Mucosa of descending colon (tissue), 3 donors: ENCODE measurements at regions not wholly inside any gene's neighbourhood (a gene's known extent, or its start where the extent isn't known, plus 50 kb on each side); places are given as distances from the start of the nearest gene placed in this dataset.

ENCODE experiments used
- ATAC-seq: fragments of 200-7000 bp; cut with Tn5 transposase; one replicate; pipeline ENCODE4 v1.9.1; 2020; ENCODE audit warnings: mild to moderate bottlenecking, moderate library complexity
- DNase-seq, 3 donors: peaks; one replicate each; pipeline ENCODE4 v3.0.0-alpha.2; 2020
- H3K36me3 ChIP-seq: fragments of 200-600 bp; one replicate; pipeline ENCODE4 v1.8.0; 2021; ENCODE audit warnings: low read depth, mild to moderate bottlenecking
- H3K4me1 ChIP-seq: fragments of 200-600 bp; one replicate; pipeline ENCODE4 v1.8.0; 2021; ENCODE audit warnings: low read depth, mild to moderate bottlenecking
- H3K4me3 ChIP-seq: fragments of 200-600 bp; one replicate; pipeline ENCODE4 v1.8.0; 2021; ENCODE audit warnings: mild to moderate bottlenecking
- H3K9me3 ChIP-seq: fragments of 200-600 bp; one replicate; pipeline ENCODE4 v1.8.0; 2021; ENCODE audit warnings: mild to moderate bottlenecking
- intact Hi-C, 2 donors: fragments of 100-400 bp; cut with DNase I in 1 of 2; cut with micrococcal nuclease in 1 of 2; formaldehyde crosslinking; loops; one replicate each; pipeline versions ENCODE4 v1.11.0 to v1.11.1; 2022; cut with DNase I, micrococcal nuclease
- TF ChIP-seq, protein P1 (sequence below): fragments of 200-600 bp; IDR thresholded peaks from one replicate; pipeline ENCODE4 v1.8.0; 2022; ENCODE audit warnings: antibody characterized with exemption, mild to moderate bottlenecking
- donor health status: DM: no; HTN: no; CAD: no; lungs with moderate emphysema.
- donor health status: DM: no; HTN: no; CAD: no.
- donor health status: DM: no; HTN: yes; CAD: no.

DNA sequence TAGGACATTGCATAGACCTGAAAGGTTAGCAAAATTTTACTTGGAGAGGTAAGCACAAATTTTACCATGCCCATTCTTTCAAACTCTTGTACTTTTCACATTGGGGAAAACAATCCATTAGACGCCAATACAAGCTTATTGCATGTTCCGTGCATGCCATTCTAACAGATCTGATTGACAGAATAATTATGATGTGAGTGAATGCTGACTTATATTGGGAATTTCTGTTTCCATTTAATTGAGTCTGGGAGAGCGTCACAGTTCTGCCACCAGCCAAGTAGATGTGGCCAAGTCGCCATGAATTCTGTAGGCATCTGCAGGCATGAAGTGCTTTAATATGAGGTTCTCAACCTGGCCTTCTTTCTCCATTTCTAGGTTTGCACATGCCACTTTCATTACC is 1097.4 kb downstream of the VRK1 start:
- H3K4me1 ChIP-seq, result no peaks in the 10 kb centered on the region
- no peak overlapping the region for H3K4me3 ChIP-seq
- H3K36me3 ChIP-seq, result no peaks in the 10 kb centered on the region
- no peak for ATAC-seq
- H3K9me3 ChIP-seq, result no peaks in the 10 kb centered on the region
- TF ChIP-seq, protein P1, sequence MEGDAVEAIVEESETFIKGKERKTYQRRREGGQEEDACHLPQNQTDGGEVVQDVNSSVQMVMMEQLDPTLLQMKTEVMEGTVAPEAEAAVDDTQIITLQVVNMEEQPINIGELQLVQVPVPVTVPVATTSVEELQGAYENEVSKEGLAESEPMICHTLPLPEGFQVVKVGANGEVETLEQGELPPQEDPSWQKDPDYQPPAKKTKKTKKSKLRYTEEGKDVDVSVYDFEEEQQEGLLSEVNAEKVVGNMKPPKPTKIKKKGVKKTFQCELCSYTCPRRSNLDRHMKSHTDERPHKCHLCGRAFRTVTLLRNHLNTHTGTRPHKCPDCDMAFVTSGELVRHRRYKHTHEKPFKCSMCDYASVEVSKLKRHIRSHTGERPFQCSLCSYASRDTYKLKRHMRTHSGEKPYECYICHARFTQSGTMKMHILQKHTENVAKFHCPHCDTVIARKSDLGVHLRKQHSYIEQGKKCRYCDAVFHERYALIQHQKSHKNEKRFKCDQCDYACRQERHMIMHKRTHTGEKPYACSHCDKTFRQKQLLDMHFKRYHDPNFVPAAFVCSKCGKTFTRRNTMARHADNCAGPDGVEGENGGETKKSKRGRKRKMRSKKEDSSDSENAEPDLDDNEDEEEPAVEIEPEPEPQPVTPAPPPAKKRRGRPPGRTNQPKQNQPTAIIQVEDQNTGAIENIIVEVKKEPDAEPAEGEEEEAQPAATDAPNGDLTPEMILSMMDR, result no peak
- DNase-seq, result no peak
- intact Hi-C loops, result no loop called here

DNA sequence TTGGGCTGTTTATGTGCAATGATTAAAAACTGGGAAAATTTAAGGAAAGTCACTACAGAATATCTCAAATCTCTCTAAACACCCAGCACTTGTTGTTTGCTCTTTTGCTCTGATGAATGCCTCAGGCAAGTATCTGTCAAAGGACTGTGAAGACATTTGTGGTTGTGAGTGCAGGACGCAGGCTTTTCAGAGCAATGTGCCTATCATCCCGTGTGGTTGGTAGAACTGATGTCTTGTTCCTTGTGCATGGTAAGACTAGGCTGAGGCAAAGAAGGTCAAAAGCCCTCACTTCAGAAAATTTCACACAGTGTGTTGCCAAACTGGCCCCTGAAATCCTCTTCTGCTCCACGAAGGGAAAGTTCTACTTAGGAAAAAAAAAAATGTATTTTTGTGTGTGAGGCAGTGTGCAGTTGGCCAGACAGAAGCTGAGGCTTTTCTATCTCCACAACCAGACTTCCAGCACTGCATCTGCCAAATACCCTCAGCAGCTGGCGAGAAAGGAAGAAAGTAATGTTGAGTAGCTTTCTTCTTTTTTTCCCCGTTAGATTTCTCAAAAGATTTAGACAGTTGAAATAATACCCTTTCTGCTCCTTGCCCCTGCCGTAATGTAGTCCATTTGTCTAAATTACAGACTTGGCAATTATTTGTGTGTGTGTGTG is 1103.1 kb downstream of the VRK1 start:
- intact Hi-C loops, result no loop called here
- ATAC-seq, result no peak
- Histone ChIP-seq H3K36me3 (no peaks in the 10 kb centered on the region), H3K4me1 (no peaks in the 10 kb centered on the region), H3K9me3 (no peaks in the 10 kb centered on the region), H3K4me3 (no peak overlapping the region)
- TF ChIP-seq, protein P1, result no peak
- DNase-seq, result no peak

DNA sequence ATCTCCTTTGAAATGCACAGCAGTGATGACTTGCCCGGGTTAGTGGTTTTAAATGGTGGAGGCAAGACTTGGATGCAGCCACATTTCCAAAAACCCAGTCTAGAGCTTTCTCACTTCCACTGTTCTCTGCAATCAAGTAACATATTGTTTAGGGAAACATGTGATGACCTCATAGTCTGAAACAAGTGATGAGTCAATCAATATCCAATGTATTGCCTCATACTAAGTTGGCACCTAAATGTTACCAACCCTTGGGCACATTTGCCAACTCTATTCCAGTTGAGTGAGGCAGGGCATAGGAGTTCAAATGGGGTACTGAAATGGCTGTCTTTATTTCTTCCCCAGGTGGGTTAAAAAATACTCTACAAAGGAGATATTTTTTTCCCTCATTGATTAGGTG is 1105.4 kb downstream of the VRK1 start:
- TF ChIP-seq, protein P1, result no peak
- no peak for ATAC-seq
- no peak for DNase-seq

DNA sequence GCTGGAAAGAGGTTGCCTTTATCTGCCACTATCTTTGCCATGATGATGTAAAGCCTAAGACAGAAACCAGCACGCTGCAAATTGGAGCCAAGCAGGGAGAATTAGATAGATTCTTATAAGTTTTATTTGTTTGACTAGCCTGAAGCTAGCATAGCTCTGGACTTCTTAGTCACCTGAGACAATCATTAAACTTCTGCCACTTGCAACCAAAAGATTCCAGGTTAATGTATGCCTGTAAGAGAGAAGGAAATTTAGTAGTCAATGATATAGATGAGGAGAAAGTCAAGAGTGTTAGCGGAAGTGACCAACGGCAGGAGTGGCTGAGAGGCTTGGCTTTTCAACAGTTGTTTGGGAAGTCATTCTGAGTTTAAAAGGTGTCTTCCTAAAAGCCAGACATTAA is 1106.6 kb downstream of the VRK1 start:
- H3K4me1 ChIP-seq, result no peaks in the 10 kb centered on the region
- DNase-seq (no peak), ATAC-seq (no peak)
- no peaks in the 10 kb centered on the region for H3K36me3 ChIP-seq
- no peak overlapping the region for H3K4me3 ChIP-seq
- H3K9me3 ChIP-seq, result no peaks in the 10 kb centered on the region
- TF ChIP-seq, protein P1, result no peak
- intact Hi-C loops, result no loop called here

More for the DNA sequence above, 1105.4 kb downstream of the VRK1 start:
- H3K4me3 ChIP-seq, result no peak overlapping the region
- H3K36me3 ChIP-seq, result no peaks in the 10 kb centered on the region
- H3K4me1 ChIP-seq, result no peaks in the 10 kb centered on the region
- H3K9me3 ChIP-seq, result no peaks in the 10 kb centered on the region
- intact Hi-C loops, result no loop called here

DNA sequence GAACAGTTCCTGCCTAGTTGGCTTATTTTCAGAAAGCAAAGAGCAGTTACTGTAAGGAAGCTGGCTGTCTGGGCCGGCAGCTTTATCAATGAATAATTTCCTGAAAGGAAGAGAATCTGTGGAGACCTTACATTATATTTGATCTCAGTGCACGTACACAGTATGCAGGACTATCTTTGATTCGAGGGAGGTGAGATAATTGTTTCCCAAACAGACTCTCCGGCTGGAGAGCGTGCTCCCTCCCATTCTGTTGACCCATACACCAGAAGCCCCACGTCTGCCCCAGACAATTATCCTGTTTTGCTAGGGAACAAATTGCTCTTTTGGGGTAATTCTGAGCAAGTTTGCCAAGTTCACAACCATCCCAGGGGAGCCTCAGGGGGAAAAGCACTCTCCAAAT is 1115.0 kb downstream of the VRK1 start:
- intact Hi-C loops, result no loop called here

More for the DNA sequence above, 1115.0 kb downstream of the VRK1 start:
- H3K4me1 ChIP-seq, result no peaks in the 10 kb centered on the region
- TF ChIP-seq, protein P1, result no peak
- H3K9me3 ChIP-seq, result no peaks in the 10 kb centered on the region
- no peaks in the 10 kb centered on the region for H3K36me3 ChIP-seq
- no peak for DNase-seq
- no peak overlapping the region for H3K4me3 ChIP-seq
- ATAC-seq, result no peak
